ENCODE measurements at regions not wholly inside any gene's neighbourhood (a gene's known extent, or its start where the extent isn't known, plus 50 kb on each side); places are given as distances from the start of the nearest gene placed in this dataset.

DNA sequence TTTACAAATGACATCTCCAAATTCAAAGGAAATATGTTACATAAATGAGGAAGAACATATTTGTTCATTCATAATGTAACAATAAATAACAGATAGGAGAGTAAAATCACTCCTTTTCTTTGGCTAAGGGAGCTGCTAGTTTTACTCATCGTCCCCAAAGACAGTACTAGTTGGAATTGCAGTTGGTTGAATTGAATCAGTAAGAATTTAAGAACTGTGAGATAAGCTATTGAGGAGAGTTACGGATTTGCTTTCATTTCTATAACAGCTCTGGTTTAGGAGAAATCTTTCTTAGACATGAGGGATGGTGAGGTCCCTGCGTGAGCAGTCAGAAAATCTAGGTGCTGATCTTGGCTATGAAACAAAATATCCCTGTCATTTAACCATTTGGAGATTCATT is 402.8 kb downstream of the AEBP2 start:
- TF ChIP-seq, protein P1, sequence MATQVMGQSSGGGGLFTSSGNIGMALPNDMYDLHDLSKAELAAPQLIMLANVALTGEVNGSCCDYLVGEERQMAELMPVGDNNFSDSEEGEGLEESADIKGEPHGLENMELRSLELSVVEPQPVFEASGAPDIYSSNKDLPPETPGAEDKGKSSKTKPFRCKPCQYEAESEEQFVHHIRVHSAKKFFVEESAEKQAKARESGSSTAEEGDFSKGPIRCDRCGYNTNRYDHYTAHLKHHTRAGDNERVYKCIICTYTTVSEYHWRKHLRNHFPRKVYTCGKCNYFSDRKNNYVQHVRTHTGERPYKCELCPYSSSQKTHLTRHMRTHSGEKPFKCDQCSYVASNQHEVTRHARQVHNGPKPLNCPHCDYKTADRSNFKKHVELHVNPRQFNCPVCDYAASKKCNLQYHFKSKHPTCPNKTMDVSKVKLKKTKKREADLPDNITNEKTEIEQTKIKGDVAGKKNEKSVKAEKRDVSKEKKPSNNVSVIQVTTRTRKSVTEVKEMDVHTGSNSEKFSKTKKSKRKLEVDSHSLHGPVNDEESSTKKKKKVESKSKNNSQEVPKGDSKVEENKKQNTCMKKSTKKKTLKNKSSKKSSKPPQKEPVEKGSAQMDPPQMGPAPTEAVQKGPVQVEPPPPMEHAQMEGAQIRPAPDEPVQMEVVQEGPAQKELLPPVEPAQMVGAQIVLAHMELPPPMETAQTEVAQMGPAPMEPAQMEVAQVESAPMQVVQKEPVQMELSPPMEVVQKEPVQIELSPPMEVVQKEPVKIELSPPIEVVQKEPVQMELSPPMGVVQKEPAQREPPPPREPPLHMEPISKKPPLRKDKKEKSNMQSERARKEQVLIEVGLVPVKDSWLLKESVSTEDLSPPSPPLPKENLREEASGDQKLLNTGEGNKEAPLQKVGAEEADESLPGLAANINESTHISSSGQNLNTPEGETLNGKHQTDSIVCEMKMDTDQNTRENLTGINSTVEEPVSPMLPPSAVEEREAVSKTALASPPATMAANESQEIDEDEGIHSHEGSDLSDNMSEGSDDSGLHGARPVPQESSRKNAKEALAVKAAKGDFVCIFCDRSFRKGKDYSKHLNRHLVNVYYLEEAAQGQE (IDR thresholded peaks at IDR 0.05; ENCODE audit: low read depth), result no peak
- TF ChIP-seq, protein P2, sequence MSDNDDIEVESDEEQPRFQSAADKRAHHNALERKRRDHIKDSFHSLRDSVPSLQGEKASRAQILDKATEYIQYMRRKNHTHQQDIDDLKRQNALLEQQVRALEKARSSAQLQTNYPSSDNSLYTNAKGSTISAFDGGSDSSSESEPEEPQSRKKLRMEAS (IDR thresholded peaks at IDR 0.05), result no peak
- no peak for TF ChIP-seq EP300 (IDR thresholded peaks at IDR 0.05; ENCODE audit: borderline replicate concordance)
- TF ChIP-seq RAD21 (IDR thresholded peaks at IDR 0.05; ENCODE audit: low read depth), result no peak
- no peak for TF ChIP-seq CREB1 (IDR thresholded peaks at IDR 0.05; ENCODE audit: low read depth)
- no peak for TF ChIP-seq CEBPB (IDR thresholded peaks at IDR 0.05)
- no peak for TF ChIP-seq FOXM1 (IDR thresholded peaks at IDR 0.05; ENCODE audit: borderline replicate concordance, low read depth)
- TF ChIP-seq TAF1 (IDR thresholded peaks at IDR 0.05; ENCODE audit: low read depth), result no peak
- no peak for TF ChIP-seq EGR1 (IDR thresholded peaks at IDR 0.05)
